Parathyroid adenoma (tissue), 2 donors: ENCODE measurements at regions not wholly inside any gene's neighbourhood (a gene's known extent, or its start where the extent isn't known, plus 50 kb on each side); places are given as distances from the start of the nearest gene placed in this dataset.

ENCODE experiments used
- H2AFZ ChIP-seq: fragments of 300-600 bp; sonication (generic); one replicate; pipeline ENCODE4 v1.7.0; 2017; ENCODE audit warnings: antibody characterized with exemption, mild to moderate bottlenecking
- H3K27ac ChIP-seq: fragments of 300-600 bp; sonication (generic); one replicate; pipeline ENCODE4 v1.7.0; 2017
- H3K27me3 ChIP-seq: fragments of 300-600 bp; sonication (generic); one replicate; pipeline ENCODE4 v1.7.0; 2017; ENCODE audit warnings: low read length; ENCODE audit not compliant: control insufficient read depth, insufficient read depth
- H3K36me3 ChIP-seq: fragments of 300-600 bp; sonication (generic); one replicate; pipeline ENCODE4 v1.7.0; 2017; ENCODE audit warnings: low read length; ENCODE audit not compliant: control insufficient read depth, insufficient read depth
- H3K4me1 ChIP-seq: fragments of 300-600 bp; sonication (generic); one replicate; pipeline ENCODE4 v1.7.0; 2017; ENCODE audit warnings: control low read depth
- H3K4me2 ChIP-seq: fragments of 300-600 bp; sonication (generic); one replicate; pipeline ENCODE4 v1.7.0; 2017; ENCODE audit warnings: low read length
- H3K4me3 ChIP-seq: fragments of 300-600 bp; sonication (generic); one replicate; pipeline ENCODE4 v1.7.0; 2017; ENCODE audit warnings: low read depth, low read length
- H3K79me2 ChIP-seq: fragments of 300-600 bp; sonication (generic); one replicate; pipeline ENCODE4 v1.7.0; 2017; ENCODE audit warnings: control low read depth
- H3K9ac ChIP-seq: fragments of 300-600 bp; sonication (generic); one replicate; pipeline ENCODE4 v1.7.0; 2017; ENCODE audit warnings: mild to moderate bottlenecking
- H3K9me3 ChIP-seq: fragments of 300-600 bp; sonication (generic); one replicate; pipeline ENCODE4 v1.7.0; 2017; ENCODE audit warnings: low read length; ENCODE audit not compliant: control insufficient read depth
- CTCF ChIP-seq: fragments of 300-600 bp; sonication (generic); IDR thresholded peaks from one replicate; pipeline ENCODE4 v1.7.0; 2017; ENCODE audit warnings: antibody characterized with exemption, mild to moderate bottlenecking
- donor health status: primary hyperparathyroidism.

- no peak overlapping the region for H3K27ac ChIP-seq
- H3K9me3 ChIP-seq, result peaks cover 3% of the 10 kb centered on the region
- H3K79me2 ChIP-seq, result no peaks in the 10 kb centered on the region
- no peak overlapping the region for H3K4me3 ChIP-seq
- H3K4me2 ChIP-seq, result no peak overlapping the region
- no peaks in the 10 kb centered on the region for H3K27me3 ChIP-seq
- no peaks in the 10 kb centered on the region for H3K4me1 ChIP-seq
- no peak overlapping the region for H2AFZ ChIP-seq
- H3K36me3 ChIP-seq, result no peaks in the 10 kb centered on the region
- TF ChIP-seq CTCF, result no peak
- no peak overlapping the region for H3K9ac ChIP-seq
Observed at GRCh38 chr6:105805501-105806023, 280.6 kb upstream of the PRDM1 start.

- Histone ChIP-seq H3K27ac (no peak overlapping the region), H3K36me3 (no peaks in the 10 kb centered on the region), H3K79me2 (no peaks in the 10 kb centered on the region), H3K9ac (no peak overlapping the region), H3K4me2 (no peak overlapping the region), H3K9me3 (peaks cover 3% of the 10 kb centered on the region), H3K4me3 (no peak overlapping the region), H2AFZ (no peak overlapping the region), H3K27me3 (no peaks in the 10 kb centered on the region), H3K4me1 (no peaks in the 10 kb centered on the region)
- TF ChIP-seq CTCF, result no peak
Observed at GRCh38 chr6:105804424-105804823, 281.7 kb upstream of the PRDM1 start.

GRCh38 chr6:105804000-105804399 is 282.1 kb upstream of the PRDM1 start:
- no peaks in the 10 kb centered on the region for H3K36me3 ChIP-seq
- H3K79me2 ChIP-seq, result no peaks in the 10 kb centered on the region
- no peak overlapping the region for H3K4me2 ChIP-seq
- H3K27me3 ChIP-seq, result no peaks in the 10 kb centered on the region
- H3K4me1 ChIP-seq, result no peaks in the 10 kb centered on the region
- no peak overlapping the region for H3K27ac ChIP-seq
- H3K9ac ChIP-seq, result no peak overlapping the region
- no peak for TF ChIP-seq CTCF
- H3K9me3 ChIP-seq, result peaks cover 3% of the 10 kb centered on the region
- no peak overlapping the region for H3K4me3 ChIP-seq
- H2AFZ ChIP-seq, result no peak overlapping the region

GRCh38 chr6:105803442-105803841 is 282.7 kb upstream of the PRDM1 start:
- Histone ChIP-seq H3K9ac (no peak overlapping the region), H3K27ac (no peak overlapping the region)

More at GRCh38 chr6:105803442-105803841, 282.7 kb upstream of the PRDM1 start:
- Histone ChIP-seq H3K9me3 (peaks cover 3% of the 10 kb centered on the region), H2AFZ (no peak overlapping the region), H3K79me2 (no peaks in the 10 kb centered on the region), H3K36me3 (no peaks in the 10 kb centered on the region), H3K4me2 (no peak overlapping the region), H3K27me3 (no peaks in the 10 kb centered on the region), H3K4me1 (peaks cover 3% of the 10 kb centered on the region), H3K4me3 (no peak overlapping the region)
- TF ChIP-seq CTCF, result no peak
